LoVo (cell line): ENCODE measurements at regions not wholly inside any gene's neighbourhood (a gene's known extent, or its start where the extent isn't known, plus 50 kb on each side); places are given as distances from the start of the nearest gene placed in this dataset.

Experiments used
- DNase-seq: peaks from one replicate; pipeline ENCODE4 v3.0.0-alpha.2; 2016; ENCODE audit warnings: low spot score

DNA sequence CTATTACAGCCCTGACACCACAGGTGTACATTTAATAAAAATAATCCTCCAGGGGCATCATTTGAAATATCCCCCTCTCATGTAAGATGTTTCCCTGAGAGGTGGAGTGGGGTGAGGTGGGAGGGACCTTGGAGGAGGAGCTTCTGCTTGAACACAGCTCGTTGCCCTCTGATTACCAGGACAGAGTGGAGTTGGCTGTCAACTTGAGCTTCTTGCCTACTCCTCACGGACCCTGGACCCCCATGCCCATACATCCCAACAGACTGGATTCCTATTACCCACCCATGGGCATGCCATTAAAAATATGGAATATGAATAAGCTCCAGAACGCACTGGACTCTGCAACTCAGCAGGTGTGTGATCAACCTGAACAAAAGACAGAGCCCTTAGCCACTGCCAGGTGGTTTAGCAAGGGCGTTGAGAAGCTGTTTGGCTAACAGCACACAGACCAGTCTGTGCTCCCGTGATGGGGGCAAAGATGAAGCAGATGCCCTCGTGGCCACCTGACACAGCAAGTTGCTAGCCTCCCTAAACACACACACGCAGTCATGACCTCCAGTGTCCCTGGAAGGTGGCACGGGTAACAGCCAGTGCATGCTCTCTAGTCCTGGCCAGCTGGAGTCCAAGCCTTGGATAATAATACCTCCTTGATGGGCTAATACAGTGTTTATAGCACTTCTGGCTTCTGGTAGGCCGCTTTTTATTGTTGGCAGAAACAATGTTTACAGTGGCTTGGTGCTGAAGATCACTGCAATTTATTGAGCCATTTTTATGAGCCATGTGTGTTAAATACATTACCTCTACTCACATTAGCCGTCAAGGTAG is 155.0 kb downstream of the TOMM20 start:
- peak; percentile 51 for DNase-seq

DNA sequence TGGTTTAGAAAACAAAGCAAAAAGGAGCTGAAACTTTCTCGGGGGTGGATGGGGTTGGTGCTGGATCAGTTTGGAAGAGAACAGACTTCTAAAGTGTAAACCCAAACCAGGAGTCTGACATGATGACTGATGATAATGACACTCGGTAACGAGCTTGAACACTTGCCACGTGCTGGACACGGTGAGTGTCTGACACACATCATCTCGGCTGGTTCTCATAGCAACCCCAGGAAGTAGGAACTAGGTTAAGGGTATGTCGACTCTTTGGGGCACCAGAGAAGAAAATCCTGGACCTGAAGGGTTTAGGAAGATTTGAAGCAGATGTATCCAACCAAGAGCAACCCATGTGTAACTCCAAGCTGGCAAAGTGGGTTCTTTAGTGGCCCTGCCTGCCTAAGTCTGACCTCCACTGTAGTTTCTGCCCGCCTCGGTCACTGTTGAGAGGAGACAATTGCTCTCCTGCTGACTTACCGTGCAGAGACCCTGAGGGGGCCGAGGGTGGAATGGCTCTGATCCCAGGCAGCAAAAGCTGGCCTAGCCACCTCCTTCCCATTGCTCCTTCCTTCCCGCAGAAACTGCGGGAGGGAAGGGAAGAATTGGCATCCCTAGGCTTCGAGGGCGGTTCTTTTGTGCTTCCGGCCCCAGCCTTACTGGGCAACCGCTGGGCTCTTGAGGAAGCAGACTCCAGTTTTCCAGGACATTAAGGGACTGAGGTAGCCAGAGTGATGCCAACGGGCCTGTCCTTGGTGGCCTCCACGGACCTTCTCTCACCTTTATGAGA is 156.0 kb downstream of the TOMM20 start:
- no peak for DNase-seq

DNA sequence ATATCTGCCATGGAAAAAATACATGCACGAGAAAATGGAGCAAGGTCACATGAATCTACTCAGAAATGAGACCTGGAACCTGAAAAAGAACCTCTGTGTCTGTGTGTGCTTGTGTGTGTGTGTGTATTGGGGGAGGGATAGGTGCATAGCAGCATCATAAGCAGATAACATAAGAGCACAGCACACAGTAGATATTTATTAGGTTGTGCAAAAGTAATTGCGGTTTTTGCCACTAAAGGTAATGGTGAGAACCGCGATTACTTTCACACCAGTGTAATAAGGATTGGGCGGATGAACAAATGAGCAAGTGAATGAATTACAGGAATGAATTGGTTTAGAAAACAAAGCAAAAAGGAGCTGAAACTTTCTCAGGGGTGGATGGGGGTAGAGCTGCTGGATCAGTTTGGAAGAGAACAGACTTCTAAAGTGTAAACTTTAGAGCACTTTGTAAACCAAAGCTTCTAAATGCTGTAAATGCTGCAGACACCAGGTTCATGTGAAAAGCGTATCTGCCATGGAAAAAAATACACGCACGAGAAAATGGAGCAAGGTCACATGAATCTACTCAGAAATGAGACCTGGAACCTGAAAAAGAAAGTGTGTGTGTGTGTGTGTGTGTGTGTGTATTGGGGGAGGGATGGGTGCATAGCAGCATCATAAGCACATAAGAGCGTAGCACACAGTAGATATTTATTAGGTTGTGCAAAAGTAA is 156.9 kb downstream of the TOMM20 start:
- no peak for DNase-seq

DNA sequence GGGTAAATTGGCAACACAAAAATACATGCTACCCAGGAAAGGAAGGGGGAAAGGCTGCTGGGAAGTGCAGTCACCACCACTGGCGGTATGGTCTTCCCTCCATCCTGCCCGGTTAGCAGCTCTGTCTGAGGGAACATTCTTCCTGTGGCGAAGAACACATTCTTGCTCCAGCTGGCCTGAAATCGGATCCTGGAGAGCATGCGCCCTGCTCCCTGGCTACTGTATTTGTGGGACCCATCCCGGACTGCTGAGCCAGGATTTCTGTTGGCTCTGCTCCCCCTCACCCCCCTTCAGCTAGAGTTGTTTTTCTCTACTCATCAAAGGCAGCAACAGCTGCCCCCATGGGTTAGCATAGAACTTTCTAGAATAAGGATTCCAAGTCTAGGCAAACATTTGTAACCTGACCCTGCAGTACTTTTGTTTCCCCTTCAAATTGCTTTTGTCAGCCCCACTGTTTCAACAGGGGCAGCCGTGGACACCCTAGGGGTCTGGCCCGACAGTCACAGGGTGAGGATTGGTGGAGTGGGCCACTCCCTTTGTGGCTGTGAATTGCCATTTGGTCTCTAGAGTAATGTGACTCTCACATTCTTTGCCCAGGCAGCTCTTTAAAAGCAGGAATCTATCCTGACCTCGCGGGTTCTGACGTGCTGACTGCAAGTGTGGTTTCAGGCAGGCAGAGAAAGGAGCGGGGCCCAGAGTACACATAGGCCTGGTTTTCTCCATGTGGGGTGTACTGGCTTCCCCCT is 157.7 kb downstream of the TOMM20 start:
- DNase-seq, result no peak

DNA sequence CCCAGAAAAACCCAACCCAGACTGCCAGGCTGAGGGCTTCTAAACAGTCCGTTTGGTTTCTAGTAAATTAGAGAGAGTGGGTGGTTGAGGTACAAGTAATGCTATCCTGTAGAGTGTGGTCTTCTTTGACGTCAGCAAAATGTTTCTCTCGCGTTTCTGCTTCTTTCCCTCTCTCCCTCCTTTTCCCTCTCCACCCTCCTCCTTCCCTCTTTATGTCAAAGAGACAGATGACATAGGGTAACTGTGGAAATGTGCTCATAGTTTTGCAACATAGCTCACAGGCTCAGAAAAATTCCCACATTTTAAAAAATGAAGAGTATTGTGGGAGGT is 158.3 kb downstream of the TOMM20 start:
- no peak for DNase-seq

DNA sequence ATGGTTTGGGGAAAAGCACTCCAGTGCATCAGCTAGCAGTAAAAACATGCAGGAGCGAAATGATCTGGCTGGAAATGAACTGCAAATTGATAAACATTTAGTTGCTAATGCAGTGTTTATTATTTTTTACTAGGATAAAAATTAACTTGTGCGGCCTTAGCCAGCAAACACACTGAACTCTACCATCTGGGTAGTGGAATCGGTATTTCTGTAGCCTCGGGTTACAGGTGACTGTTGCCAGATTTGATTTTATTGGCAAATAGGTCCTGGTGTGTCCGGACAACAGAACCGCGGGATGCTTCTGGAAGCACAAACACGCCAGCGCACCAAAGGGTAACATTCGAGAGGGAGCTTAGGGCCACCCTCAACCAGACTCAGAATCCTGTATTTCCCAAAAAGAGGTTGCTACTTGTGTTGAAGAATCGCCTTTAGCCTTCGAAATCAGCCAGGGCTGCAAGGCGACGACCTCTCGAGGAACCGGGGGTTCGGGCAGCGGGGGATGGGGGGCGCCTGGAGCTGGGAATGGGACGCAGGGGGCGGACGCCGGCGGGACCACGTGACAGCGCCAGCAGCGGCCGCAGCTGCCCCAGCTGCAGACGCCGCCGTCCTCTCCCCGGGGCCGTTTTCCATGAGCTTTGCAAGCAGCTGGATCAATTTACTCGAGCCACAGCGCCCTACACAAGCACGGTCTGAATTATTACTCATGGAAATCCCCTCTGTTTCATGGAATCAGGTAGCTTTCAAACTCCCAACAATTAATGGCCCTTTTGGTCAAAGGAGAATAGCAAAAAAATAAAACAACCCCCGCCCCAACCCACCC is 158.8 kb downstream of the TOMM20 start:
- no peak for DNase-seq

DNA sequence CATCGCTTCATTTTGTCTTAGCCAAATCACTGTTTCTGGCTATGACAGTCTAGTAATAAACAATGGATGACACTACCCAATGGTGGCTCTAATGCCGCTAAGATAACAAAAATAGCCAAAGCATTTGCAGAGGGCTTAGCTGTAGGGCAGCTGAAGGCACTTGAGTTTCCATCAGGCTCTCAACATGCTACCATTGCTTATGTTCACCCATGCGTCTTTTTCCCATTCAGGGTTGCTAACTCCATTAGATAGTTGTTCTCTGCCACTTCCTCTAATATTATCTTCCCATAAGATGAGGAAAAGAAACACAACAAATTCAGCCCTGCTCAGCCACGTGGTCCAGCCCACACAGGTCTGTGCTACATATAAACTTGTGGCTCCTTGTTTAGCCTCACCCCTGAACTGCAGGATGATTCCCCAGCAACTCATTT is 159.6 kb downstream of the TOMM20 start:
- DNase-seq, result no peak

DNA sequence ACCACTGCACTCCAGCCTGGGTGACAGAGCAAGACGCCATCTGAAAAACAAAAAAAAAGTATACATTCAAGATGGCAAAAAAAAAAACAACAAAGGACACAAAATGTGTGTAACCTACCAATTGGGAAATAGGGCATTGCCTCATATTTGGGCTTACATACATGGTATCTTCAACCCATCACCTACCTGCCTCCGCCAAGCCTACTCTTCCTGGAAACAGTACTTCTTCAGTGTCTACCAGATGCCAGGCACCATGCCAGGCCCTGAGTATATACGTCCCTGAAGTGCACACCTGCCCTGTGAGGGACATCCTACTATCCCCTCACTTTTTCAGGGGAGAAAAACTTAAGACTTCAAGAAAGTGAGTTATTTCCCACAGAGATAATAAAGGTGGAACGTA is 160.2 kb downstream of the TOMM20 start:
- DNase-seq, result no peak

DNA sequence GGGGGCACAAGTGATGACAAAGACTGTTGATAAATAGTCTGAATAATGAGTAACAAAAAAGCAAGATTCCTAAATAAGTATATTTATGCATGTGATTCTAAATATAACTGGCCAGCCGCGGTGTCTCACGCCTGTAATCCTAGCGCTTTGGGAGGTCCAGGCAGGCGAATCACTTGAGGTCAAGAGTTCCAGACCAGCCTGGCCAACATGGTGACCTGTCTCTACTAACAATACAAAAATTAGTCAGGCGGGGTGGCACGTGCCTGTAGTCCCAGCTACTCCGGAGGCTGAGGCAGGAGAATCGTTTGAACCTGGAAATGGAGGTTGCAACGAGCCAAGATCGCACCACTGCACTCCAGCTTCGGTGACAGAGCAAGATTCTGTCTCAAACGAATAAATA is 161.5 kb downstream of the TOMM20 start:
- no peak for DNase-seq

DNA sequence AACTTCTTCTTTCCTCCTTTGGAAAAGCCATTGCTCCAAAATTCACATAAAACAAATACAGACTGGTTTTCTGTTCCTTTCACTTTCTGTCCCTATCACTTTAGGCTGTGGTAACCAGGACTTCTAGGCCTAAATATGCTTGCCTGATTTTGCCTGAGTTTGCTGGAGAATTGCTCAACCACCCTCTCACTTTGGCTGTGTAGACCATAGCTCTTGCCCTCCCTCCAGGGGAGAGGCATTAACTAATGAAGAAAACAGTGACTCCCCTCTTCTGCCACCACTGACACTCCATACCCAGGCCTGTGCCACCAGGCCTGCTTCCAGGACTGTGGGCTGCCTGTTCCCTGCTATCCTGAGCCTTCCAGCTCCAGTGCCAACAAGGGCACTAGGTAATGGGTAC is 163.5 kb downstream of the TOMM20 start:
- no peak for DNase-seq

DNA sequence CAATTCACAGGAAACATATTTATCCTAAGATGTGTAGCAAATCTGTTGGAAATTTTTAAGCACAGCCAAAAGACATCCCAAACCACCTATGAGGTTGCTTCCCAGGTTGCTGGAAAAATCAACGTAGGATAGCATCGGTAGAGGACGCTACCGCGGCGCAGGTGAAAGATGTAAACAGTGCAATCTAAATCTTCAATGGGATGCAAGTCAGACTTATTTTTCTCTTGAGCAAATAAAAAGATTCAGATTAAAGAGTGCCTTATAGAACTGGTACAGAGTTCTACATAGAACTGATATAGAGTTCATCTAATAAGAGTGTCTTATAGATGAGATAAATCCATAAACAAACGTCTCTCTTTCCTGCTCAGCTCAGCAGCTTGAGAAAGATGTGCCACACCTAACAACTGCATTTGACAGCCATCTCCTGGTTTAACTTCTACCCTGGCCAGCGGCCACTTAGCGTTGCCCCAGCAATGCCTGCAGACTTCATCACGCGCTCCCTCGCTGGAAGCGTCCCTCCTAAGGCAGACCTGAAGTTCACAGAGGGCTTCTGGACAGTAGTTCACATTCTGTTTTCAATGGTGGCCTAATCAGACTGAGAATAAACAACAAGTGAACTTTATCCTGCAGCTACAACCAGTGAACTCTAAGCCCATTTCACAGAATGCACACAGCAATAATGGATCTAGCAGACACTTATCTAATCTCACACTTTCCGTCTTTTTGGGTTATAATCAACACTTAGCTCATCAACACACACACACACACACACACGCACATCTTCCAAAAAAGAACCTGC is 164.5 kb downstream of the TOMM20 start:
- DNase-seq, result no peak

DNA sequence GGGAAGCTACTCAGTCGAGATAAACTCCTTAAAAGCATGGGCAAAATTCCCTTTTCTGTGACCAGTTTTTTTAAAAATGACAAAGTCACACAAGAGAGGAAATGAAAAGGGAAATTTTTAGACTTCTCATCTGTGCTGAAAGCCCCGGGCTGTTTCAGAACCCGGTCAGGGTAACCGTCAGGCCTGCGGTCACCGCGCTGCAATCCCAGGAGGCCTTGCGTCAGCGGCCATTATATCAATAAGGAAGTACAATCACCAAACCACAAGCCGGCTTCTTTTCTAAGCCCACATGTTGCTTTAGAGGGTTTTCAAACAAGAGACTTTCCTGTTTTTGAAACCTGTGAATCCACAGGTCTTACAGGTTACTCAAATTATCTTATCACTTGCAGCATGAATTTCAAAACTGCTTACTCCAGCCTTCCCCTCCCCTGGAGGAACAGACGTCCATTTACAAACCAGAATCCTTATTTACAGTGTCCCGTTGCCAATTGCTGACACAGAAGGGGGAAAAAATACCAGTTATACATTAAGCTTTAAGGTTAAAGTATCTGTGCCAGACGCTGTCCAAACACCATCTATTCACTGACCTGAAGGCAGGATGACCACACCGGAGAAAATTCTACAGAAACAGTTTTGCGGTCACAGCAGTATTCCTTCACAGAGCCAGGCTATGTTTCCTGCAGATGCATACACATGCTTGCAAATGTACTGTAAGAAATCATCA is 165.3 kb downstream of the TOMM20 start:
- peak; percentile 82 for DNase-seq

DNA sequence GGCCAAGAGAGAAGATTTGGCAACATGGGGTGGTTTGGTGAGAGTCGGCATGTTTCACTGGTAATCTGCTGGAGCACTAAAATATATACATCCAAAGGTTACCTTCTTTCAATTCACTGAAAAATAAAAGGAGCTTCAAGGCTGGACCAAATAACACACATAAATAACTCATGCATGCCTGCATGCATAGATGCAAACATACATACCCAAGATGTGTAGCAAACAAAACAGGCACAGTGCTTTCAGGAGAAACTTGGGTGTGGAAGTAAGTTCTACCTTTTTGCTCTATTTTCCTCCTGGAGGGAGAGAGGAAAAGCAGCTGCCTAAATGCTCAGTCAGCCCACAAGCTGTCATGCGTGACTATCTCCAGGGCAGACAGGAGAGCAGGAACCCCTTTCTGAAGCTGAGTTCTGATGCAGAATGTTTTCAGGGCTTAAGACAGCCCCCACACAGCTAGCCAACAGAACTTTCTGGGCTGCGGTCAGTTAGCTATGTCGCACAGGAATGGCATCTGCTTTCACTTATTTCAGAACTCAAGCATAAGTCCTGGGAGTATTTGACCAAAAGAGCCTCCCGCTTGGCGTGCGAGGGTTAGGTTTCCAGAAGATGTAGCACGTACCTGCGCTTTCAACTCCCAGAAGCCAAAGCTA is 166.2 kb downstream of the TOMM20 start:
- peak; percentile 61 for DNase-seq

DNA sequence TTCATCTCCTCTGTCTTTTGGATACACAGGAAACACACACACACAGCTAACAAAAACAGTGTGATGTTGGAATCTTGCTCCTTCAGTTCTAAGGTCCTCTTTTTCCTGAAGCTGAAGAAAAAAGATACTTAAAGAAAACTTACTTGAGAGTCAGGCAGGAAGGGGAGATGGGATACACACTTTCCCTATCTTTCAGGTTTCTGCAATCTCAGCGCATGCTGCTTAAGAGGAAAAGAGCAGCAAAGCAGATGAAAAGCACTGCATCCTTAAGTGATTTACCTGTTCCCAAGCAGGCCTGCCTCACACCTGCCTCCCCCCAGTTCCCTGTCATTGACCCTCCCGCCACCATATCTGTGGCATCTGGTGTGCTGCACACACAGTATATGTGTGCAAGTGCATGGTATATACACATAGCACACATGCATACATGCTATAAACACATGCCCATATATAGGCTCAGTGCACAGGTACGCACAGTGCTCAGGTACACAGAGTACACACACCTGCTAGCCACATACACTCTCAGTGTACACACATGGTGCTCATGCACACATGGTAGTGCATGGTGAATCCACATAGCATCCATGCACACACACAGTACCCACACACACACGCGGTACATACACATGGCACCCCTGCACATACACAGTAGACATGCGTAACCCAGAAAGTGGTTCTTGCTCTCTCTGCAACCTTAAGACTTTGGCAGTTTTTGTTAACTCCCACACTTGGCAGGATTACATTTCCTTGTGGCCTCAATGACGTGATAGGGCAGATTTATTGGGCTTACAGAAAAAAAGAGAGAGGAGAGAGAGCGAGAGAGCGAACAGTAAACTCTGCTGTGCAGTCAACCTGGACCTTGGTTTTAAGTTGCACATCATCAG is 166.9 kb downstream of the TOMM20 start:
- DNase-seq, result peak; percentile 50

DNA sequence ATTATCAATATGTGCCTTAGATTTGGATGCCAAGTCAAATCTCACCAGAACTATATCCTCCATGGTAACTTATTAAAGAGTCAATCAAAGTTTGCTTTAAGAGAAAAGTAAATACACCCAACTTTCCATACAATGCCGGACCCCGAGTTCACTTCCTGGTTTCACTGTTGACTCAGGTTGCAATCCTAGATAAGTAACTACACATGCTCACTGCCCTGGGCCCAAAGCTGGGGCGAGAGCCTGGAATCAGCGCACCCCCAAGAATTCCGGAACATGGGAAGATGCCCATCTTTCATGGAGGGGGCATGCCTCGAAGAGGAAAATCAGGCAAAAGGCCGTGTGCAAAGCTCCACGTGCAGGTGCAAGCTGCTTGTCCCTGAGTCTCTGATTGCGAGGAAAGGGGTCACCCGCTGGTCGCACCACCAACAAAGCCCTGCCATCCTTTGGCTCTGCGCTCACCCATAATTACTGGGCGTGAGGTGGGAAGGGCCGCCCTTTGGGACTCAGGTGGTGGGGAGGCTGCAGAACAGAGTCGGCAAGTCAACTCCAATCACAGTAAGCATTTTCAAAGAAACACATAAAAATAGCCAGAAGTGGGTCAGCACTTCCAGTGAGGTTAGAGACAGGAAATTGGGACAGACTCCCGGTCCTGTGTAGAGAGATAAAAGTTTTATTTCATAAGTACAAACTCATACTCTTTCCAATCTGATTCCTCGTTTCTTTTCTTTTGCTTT is 167.7 kb downstream of the TOMM20 start:
- peak; percentile 75 for DNase-seq

DNA sequence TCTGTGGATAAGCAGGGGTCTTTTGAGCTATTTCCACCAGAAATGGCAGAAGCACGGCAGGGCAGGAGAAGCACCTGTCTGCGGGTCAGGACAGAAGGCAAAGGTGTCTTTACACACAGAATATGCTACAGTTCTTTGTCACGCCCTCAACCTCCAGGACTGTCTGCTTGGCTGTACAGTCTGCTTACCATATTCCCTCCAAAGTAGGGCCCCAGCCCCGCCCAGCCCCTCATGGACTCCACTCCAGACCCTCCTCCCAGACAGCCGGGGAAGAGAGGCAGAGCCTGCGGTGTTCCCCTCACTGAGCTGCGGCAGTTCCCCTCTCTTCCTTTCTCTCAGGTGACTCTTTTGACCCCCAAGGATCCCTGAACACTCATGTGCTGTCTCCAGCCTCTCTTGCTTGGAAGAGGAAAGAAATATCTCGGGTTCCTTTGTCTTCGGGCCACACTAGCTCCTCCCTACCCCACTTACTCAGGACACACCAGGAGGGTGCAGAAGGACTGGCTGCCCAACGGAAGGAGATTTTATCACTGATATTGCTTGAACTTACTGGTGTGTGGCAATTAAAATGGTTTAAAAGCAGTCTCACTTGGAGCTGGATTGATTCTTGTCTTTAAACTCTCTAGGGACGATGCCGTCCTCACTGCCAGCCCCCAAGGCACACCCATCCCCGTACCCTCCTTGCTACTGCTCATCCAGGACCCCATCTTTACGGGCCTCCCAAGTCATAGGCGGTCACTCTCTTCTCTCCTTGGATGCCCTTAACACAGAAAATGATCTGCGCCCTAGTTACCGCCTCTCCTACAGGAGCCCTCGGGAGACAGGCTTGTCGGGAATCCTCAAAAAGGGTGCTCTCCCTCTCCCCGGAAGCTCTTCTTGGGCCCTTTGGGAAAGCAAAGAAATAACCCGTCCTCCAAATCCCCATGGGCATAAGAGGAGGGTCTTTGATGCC is 169.7 kb downstream of the TOMM20 start:
- no peak for DNase-seq
